ENCODE measurements at regions not wholly inside any gene's neighbourhood (a gene's known extent, or its start where the extent isn't known, plus 50 kb on each side); places are given as distances from the start of the nearest gene placed in this dataset.
"Not testable (repeated sequence)": the region's sequence is repeated elsewhere in the genome, so short reads cannot be mapped to it uniquely, and the experiment has no call there.

GRCh38 chr5:70778240-70778639 is 122.2 kb upstream of the SERF1A start:
- intact Hi-C loops (cut with DNase I); ATAC-seq: not testable (repeated sequence)
- DNase-seq (ENCODE audit: low spot score), result peak; percentile 38
